Calu3 (cell line): ENCODE measurements at regions not wholly inside any gene's neighbourhood (a gene's known extent, or its start where the extent isn't known, plus 50 kb on each side); places are given as distances from the start of the nearest gene placed in this dataset.

Experiments
- BruUV-seq: library from RNA; stranded (reverse); fragments of 400-500 nt; replicated peaks from 2 replicates; lab custom pipeline; 2021; lab: Mats Ljungman, UMichigan
- CTCF ChIA-PET: fragments of 300-600 bp; sonication (Branson Sonifier 250); formaldehyde crosslinking; loops from one replicate; lab custom pipeline; 2022; ENCODE audit warnings: antibody characterized with exemption; lab: Charles Lee
- DNase-seq: peaks from one replicate; pipeline ENCODE4 v3.0.0; 2022
- H3K27ac Mint-ChIP-seq: one replicate; pipeline ENCODE4 v1.8.0; 2022; ENCODE audit warnings: mixed read lengths; ENCODE audit not compliant: unreplicated experiment
- H3K27me3 Mint-ChIP-seq: one replicate; pipeline ENCODE4 v1.8.0; 2022; ENCODE audit warnings: mixed read lengths; ENCODE audit not compliant: unreplicated experiment
- H3K36me3 Mint-ChIP-seq: one replicate; pipeline ENCODE4 v1.8.0; 2022; ENCODE audit warnings: mild to moderate bottlenecking, moderate library complexity, mixed read lengths; ENCODE audit not compliant: insufficient read depth, unreplicated experiment
- H3K4me1 Mint-ChIP-seq: one replicate; pipeline ENCODE4 v1.8.0; 2022; ENCODE audit warnings: mild to moderate bottlenecking, low read depth, mixed read lengths; ENCODE audit not compliant: unreplicated experiment
- H3K4me3 Mint-ChIP-seq: one replicate; pipeline ENCODE4 v1.8.0; 2022; ENCODE audit warnings: mild to moderate bottlenecking, low read depth, moderate library complexity, mixed read lengths; ENCODE audit not compliant: unreplicated experiment
- H3K9me3 Mint-ChIP-seq: one replicate; pipeline ENCODE4 v1.8.0; 2022; ENCODE audit warnings: low read depth, mixed read lengths; ENCODE audit not compliant: unreplicated experiment
- intact Hi-C: fragments of 100-400 bp; cut with micrococcal nuclease; formaldehyde crosslinking; loops from one replicate; pipeline ENCODE4 v1.10.0; 2022; ENCODE audit not compliant: unreplicated experiment
- TF ChIP-seq, protein P1 (sequence below): fragments of 200-600 bp; IDR thresholded peaks from one replicate; pipeline ENCODE4 v1.8.0; 2022; ENCODE audit warnings: antibody characterized with exemption; ENCODE audit not compliant: unreplicated experiment

DNA sequence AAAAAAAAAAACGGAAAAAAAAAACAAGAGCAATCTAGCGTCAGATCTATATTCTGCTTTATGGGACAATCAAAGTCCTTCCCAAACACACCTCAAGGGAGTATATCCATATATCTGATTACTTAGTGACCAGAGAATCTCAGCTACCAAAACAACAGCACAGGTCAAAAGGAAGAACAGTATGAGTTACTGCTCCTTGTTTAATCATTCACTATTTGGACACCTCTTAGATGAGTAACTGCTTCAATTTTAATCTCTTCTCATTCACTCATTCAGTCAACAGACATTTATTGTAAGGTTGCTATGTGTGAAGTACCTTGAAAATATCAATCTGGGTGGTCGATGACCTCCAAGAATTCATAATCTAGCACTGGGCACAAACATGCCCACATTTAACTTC lies 193.2 kb downstream of the IRS2 start:
- Mint-ChIP-seq H3K27me3 (no peaks in the 10 kb centered on the region), H3K9me3 (no peaks in the 10 kb centered on the region), H3K36me3 (no peaks in the 10 kb centered on the region), H3K4me1 (peaks cover 8% of the 10 kb centered on the region), H3K27ac (no peak overlapping the region), H3K4me3 (no peak overlapping the region)
- CTCF ChIA-PET = no interaction called here
- DNase-seq = no peak
- intact Hi-C loops = no loop called here
- TF ChIP-seq, protein P1, sequence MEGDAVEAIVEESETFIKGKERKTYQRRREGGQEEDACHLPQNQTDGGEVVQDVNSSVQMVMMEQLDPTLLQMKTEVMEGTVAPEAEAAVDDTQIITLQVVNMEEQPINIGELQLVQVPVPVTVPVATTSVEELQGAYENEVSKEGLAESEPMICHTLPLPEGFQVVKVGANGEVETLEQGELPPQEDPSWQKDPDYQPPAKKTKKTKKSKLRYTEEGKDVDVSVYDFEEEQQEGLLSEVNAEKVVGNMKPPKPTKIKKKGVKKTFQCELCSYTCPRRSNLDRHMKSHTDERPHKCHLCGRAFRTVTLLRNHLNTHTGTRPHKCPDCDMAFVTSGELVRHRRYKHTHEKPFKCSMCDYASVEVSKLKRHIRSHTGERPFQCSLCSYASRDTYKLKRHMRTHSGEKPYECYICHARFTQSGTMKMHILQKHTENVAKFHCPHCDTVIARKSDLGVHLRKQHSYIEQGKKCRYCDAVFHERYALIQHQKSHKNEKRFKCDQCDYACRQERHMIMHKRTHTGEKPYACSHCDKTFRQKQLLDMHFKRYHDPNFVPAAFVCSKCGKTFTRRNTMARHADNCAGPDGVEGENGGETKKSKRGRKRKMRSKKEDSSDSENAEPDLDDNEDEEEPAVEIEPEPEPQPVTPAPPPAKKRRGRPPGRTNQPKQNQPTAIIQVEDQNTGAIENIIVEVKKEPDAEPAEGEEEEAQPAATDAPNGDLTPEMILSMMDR = no peak
- BruUV-seq = no TSS peak

DNA sequence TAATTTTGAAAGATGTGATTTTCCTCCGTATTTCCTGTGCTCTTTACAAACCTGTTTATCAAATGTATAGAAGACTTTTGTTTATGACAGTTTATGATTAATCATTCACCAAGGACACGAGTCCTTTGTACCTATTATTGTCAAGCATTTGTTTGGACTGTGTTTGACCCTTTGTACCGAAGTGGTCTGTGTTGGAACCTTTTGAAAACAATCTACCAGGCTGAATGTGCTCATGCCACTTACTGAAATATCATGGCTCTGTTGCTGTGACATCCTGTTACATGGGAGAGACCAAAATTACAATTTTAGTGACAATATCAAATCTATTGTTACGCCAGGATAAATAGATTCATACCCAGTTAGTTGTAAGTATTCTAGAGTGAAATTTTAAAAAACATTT lies 193.6 kb downstream of the IRS2 start:
- no peak overlapping the region for H3K27ac Mint-ChIP-seq
- BruUV-seq = no TSS peak
- no peaks in the 10 kb centered on the region for H3K9me3 Mint-ChIP-seq
- no peak overlapping the region for H3K4me3 Mint-ChIP-seq
- TF ChIP-seq, protein P1 = no peak
- peaks cover 8% of the 10 kb centered on the region for H3K4me1 Mint-ChIP-seq
- no peak for DNase-seq
- intact Hi-C loops = no loop called here
- no peaks in the 10 kb centered on the region for H3K36me3 Mint-ChIP-seq
- no peaks in the 10 kb centered on the region for H3K27me3 Mint-ChIP-seq
- CTCF ChIA-PET = no interaction called here

DNA sequence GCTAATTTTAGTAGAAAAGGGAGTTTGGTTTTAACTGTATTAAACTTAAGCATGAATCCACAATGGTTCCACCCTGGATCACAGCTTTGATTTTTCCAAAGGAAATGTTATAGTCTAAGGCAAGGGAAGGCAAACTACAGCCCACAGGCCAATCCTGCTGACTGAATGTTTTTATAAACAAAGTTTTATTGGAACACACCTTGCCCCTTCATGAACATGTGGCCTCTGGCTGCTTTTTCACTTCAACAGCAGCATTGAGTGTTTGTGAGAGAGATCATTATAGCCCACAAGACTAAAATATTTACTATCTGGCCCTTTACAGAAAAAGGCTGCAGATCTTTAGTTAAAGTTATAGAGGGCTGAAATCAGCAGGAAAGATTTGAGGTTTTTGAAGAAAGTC lies 198.7 kb downstream of the IRS2 start:
- intact Hi-C loops = no loop called here
- BruUV-seq = no TSS peak
- no peaks in the 10 kb centered on the region for H3K9me3 Mint-ChIP-seq

DNA sequence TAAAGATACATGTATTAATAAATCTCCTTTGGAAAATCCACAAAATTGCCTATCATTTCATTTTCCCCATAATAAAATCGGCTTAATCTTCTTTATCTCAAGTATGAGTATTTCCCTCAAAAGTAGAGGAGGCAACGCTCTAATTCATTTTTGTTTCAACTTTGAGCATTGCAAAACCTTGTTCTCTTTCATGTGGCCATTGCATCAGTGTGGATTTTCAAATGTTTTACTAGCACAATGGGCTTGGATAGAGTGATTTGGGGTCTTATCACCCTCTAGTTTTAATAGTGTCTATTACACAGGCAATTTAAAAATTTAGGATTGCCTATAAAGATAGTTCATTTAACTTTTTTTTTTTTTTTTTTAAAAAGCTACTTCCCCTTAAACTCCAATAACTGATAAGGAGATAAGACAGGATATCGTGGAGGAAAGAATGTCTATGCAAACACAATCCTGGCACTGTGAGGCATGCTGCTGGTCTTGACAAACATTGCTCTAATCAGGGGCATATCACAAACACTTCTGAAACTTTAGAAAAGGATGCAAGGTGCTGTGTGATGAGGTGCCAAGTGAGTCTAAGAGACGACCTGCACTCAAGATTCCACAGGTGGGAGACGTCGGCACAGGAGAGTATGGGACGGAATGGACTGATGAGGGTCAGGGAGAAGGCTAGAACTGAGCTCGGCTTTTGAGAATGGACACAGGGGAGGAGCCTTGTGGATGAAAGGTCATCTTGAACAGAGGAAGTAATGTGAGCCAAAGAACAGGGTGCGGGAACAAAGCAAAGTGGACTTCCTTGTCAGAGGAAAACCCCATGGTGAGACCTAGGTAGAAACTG lies 199.7 kb downstream of the IRS2 start:
- Mint-ChIP-seq H3K27ac (peak overlapping the region; percentile 96), H3K9me3 (no peaks in the 10 kb centered on the region), H3K27me3 (no peaks in the 10 kb centered on the region), H3K4me3 (peak overlapping the region; percentile 59), H3K36me3 (no peaks in the 10 kb centered on the region), H3K4me1 (peaks cover 11% of the 10 kb centered on the region)
- no TSS peak for BruUV-seq
- intact Hi-C loops = no loop called here
- CTCF ChIA-PET = interaction anchor here (1.0 kb wide), 1 partner anchor 157 kb away, joined by 3 read pairs; no protein-coding TSS in a partner anchor
- TF ChIP-seq, protein P1 = no peak
- peak; percentile 6 for DNase-seq

More for the DNA sequence above, 198.7 kb downstream of the IRS2 start:
- CTCF ChIA-PET = interaction anchor here (1.0 kb wide), 1 partner anchor 156 kb away, joined by 3 read pairs; no protein-coding TSS in a partner anchor
- Mint-ChIP-seq H3K27ac (peak overlapping the region; percentile 96), H3K4me1 (peaks cover 11% of the 10 kb centered on the region), H3K4me3 (no peak overlapping the region), H3K27me3 (no peaks in the 10 kb centered on the region), H3K36me3 (no peaks in the 10 kb centered on the region)
- TF ChIP-seq, protein P1 = no peak
- no peak for DNase-seq
